Stimulated activated CD8-positive, alpha-beta memory T cell treated with anti-CD3 and anti-CD28 coated beads, Interleukin-12 subunit alpha, Interleukin-12 subunit beta, amount 100 ng/mL, for 4 hours (primary cell): ENCODE measurements at regions not wholly inside any gene's neighbourhood (a gene's known extent, or its start where the extent isn't known, plus 50 kb on each side); places are given as distances from the start of the nearest gene placed in this dataset.

ENCODE experiments used
- DNase-seq: peaks from one replicate; pipeline ENCODE4 v3.0.0-alpha.2; 2020; ENCODE audit warnings: low read depth

DNA sequence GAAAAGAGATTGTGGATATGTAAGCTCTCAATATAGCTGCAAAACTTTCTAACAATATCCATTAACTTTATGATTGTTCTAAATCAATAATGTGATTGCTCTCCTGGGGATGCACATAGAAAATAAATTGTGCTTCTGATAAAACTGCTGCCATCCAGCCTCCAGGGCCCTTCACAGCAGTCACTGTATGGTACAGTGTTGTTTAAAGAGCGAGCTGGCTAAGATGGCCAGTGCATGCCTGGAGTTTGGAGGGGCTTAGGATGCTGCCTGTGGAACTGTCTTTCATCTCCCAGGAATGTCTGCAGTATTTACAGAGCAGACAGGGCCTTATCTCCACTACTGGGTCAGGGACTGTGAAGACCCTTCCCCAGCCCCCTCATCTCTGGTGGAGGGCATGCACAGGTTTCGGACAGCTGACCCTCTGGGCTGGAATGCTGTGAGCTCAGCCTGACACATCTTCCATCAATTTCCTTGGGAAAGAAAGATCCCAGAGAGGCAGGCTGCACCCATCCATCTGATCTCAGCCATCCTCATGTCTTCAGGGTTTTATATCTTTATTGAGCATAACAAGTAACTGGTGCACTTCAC lies 137.0 kb downstream of the PLPP3 start:
- no peak for DNase-seq

DNA sequence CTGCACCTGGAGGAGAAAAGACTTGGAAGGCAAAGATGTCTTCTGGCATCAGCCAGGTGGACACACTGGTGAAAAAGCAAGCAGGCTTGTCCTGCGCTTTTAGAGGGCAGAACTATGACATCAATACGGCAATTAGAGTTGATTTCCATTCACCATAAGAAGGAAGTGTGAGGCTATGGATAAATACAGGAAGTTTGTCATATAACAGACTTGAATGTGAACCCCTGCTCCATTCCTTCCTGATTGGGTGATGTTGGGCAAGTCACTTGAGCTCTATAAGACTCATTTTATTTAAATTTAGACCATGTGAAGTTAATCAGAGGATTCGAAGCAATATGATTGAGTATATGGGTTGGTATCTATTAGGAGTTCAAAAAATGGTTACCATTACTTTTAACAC lies 137.8 kb downstream of the PLPP3 start:
- DNase-seq, result no peak

DNA sequence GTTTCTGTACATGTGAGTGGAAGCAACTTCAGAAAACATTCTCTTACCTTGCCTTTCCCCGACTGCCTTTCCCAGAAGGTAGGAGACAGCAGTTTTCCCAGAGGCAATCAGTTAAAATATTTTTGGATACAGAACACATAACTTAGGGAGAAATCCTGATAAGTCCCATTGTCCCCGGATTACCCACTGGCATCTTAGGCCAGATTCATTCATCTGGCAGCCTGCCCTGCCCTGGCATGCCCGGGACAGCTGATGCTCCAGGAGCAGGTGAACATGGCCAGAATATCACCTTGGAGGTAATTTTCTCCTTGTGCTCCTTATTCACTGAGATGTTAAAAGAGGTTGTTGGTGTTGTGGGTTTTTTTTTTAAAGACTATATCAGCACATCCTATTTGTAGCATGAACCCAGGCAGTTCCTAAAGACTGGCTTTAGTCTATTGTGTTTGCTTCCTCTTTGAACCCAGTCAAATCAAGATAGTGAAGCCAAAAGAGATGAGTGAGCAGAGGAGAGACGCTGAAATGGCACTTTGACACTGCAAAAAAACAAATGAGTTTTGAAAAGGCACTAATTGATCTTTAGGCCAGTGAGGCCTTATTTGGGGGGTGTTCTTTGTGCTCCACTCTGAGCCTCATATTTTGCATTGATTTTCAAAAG lies 139.6 kb downstream of the PLPP3 start:
- no peak for DNase-seq

DNA sequence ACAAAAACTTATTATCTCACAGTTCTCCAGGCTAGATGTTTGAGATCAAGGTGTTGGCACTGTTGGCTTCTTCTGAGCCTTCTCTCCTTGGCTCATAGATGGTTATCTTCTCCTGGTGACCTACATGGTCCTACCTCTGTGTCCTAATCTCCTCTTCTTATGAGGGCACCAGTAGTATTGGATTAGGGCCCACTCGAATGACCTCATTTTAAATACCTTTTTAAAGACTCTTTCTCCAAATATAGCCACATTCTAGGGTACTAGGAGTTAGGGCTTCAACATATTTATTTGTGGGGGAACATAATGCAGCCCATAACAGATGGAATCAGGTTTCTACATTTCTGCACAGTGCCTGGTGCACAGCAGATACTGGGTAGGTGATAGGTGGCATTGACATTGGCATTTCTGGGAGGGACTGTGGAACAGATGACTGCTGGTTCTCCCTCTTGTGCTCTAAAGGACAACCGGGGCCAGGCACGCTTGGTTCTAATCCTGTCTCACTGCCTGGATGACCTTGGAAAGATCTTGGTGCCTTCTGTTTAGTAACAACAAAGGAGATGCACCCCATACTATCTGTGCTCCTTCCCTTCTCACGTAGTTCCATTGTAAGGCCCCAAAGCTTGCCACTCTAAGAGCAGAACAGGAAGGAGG lies 140.3 kb downstream of the PLPP3 start:
- DNase-seq, result no peak

DNA sequence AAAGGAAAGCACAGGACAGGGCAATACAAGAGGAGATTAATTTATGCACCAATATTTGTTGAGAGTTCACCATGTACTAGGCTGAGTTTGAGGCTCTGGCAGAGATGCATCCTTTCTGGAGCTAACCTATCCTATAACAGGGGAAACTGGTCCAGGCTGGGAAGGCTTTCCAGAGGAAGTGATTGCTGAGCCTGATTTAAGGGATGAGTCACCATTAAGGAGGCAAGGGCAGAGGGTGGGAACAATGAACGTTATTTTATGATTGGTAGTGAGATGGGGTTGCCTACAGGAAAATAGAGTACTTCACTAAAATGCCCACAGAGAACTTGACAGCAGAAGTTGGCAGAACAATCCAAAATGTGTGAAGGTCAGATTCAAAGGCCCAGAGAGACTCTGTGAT lies 141.4 kb downstream of the PLPP3 start:
- no peak for DNase-seq

DNA sequence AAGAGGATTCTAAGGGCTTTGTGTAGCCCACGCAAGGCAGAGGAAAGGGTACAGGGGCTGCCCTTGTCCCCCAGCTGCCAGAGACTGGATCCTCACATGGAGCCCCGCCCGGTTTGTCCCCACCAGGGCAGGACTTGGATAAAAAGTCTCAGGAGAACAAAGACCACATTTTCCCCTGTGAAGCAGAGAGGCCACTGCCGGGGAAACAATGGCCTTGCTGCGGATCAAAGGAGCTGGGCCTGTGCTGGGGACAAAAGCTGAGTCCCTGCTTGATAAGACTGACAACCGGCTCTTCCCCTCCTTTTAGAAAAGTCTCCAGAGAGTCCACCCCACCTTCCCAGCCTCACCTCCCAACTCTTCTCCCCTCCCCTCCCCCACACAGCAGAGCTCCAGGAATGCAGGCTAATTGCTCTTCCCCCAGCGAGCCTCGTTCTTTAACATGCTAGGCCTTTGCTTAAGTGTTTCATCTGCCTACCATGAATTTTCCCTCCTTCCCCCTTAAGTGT lies 142.4 kb downstream of the PLPP3 start:
- DNase-seq, result no peak

DNA sequence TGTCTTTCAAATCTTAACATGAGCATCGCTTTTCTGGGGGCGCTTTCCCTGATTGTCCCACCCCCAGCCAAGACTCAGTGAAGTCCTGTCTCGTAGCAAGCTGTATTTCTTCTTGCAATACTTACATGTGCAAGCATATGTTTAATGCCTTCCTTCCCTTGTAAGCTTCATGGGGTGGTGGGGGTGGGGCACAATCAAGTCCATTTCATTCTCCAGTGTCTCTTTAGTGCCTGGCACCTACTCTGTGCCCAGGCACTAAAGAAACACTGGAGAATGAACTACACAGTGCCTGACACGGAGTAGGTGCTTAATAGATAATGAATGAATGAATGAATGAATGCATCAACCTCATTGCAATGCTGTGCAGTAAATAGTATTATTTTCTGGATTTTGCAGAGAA lies 143.1 kb downstream of the PLPP3 start:
- no peak for DNase-seq

DNA sequence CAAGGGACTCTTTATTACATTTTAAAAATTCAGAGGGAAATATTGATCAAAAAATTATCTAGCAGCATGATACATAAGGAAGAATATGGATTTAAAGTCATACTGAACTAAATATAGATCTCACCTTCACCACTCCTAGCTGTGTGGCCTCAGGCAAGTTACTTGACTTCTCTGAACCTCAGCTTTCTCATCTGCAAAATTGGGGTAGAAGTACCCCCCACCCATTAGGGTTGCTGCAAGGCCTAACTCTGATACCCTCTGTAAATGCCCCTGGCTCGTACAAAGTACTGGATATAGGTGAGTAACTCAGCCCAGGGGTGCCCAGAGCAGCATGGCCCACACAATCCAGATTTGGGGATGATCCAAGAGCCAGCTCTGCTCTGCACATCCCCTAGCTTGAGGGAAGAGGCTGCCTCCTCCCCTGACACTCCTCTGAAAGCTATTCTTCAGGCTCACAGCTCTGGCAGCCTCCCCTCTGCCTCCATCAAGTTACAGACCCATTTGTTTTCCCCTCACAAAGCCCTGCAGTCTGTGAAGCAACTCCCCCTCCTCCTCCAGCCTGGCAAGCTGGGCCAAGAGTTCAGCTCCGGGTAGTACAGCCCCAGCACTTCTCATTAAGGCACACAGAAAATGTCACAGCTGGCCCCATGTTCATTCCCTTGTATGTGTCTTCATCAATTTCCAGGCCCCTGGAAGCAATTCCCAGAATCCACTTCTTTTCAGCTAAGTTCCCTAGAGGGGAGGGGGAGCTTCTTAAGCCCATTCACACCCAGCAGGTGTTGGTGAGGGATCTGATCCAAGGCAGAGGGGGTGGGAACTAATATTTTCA lies 143.7 kb downstream of the PLPP3 start:
- no peak for DNase-seq

DNA sequence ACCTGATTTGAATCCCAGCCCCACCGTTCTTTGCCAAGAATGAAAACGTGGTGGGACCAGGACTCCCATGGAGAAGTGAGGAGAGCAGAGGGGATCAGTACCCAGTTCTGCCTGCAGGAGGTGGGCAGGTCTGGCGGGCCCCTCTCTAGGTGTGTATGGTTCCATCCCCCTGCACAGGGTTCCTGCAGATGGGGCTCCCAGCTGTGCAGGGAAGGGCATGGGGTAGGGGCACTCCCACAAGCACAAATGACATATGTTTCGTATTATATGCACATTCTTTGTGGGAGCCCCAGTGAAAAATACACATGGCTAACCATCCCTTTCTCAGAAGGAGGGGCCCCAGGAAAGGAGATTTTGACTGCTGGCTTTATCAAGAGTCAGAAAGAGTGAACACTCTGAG lies 144.6 kb downstream of the PLPP3 start:
- DNase-seq, result no peak

DNA sequence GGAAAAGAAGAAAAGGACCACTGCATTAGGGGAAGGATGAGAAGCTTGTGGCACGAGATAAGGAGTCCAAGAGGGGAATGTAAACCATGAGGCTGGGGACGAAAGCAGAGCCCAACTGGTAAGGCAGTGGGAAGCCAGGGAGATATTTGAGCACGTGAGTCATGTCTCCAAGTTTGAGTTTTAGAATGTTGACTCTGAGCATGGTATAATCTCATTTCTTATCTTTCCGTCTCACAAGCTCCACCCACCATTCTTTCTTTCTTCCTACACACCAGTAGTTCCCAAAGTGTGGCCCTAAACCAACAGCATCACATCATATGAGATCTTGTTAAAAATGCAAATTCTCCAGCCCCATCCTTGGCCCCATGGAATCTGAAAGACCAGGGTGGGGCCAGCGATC lies 145.3 kb downstream of the PLPP3 start:
- DNase-seq, result no peak

DNA sequence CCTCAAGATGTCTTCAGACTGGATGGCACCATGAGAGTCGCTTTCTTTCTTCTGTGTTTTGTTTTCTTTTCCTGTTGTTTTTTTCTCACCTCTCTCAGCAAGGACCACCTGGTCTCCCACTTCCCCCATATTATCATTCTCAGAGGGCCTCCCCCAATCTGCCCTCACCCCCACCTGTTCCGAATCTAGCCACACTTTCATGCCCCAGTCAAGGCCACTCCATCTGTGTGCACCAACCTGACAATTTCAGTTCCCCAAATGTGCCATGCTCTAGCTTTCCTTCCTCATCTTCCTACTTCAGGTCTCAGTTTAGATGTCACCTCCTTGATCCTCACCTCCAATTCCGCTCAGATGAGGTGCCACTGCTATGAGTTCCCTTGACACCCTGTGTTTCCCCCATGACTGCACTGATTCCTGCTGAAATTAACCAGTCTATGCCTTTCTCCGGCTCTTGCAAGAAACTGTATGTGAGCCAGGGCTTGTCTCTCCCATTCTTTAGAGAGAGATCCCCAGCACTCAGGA lies 146.2 kb downstream of the PLPP3 start:
- no peak for DNase-seq

DNA sequence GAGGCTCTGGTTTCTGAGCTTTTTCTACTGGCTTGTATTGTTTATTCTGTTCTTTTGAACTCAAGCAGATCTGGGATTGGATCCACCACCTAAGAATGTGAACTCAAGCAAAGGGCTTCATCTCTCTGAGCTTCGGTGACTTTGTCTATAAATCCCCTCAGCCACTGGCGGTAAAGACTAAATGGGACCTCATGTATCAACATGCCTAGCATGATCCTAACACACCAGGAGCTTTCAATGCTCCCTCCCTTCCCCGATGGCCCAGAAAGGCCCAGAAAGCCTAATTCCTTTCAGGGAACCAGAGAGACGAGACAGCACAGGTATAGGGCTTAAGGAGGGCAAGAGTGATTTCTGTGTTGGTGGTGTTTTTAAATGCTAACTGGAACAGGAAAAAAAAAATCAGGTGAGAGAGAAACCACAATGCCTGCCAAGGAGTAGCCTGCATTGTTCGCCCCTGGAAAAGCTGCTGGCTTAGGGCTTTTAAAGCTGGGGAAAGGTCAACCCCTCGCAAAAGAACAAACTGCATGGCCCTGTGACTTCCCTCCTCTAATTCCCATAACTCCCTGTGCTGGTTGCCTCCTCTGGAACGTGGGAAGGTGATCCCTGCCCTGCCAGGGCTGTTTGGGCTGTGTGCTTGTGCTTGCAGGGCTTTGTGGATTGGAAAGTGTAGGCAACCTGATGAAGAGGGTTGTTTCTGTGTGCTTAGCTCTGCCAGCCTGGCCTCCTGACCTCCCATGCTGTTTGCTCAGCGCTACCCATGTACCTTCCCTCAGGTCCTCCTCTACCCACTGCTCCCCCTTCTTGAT lies 147.0 kb downstream of the PLPP3 start:
- no peak for DNase-seq

DNA sequence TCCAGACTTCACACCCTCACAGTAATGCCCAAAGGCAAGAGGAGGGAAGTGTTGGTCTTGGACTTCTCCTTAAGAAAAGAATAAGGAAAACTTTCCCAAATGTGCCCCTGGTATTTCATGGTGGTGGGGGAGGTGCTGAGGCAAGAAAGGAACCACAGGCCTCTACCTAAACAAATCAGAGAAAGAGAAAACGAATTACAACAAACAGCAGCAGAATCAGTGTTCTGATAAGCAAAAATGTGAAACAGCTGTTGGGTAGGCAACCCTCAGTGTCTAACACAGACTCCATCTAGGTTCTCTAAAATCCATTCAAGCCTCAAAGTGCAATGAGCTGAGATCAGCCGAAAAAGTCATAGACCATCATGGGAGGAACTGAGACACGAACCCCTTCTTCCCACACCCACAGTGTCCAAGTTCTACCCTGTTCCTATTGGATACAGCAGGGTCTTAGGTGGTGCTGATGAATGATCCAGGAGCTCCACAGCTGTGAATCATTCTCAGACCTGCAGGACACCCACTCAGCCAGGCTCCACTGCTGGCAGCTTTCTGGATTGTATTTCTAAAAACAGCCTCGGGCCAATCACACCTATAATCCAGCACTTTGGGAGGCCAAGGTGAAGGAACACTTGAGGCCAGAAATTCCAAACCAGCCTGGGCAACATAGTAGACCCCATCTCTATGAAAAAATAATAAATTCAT lies 149.1 kb downstream of the PLPP3 start:
- no peak for DNase-seq

DNA sequence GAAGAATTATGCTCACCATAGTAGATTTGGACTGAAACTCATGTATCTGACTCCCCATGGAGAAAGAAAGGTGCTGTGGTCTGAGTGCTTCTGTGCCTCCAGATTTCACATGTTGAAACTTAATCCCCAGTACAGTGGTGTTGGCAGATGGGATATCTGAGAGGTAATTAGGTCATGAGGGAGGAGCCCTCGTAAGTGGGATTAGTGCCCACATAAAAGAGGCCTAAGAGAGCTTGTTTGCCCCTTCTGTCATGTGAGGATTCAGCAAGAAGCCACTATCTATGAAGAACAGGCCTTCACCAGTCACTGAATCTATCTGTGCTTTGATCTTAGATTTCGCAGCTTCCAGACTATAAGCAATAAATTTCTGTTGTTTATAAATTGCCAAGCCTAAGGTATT lies 150.1 kb downstream of the PLPP3 start:
- DNase-seq, result no peak

DNA sequence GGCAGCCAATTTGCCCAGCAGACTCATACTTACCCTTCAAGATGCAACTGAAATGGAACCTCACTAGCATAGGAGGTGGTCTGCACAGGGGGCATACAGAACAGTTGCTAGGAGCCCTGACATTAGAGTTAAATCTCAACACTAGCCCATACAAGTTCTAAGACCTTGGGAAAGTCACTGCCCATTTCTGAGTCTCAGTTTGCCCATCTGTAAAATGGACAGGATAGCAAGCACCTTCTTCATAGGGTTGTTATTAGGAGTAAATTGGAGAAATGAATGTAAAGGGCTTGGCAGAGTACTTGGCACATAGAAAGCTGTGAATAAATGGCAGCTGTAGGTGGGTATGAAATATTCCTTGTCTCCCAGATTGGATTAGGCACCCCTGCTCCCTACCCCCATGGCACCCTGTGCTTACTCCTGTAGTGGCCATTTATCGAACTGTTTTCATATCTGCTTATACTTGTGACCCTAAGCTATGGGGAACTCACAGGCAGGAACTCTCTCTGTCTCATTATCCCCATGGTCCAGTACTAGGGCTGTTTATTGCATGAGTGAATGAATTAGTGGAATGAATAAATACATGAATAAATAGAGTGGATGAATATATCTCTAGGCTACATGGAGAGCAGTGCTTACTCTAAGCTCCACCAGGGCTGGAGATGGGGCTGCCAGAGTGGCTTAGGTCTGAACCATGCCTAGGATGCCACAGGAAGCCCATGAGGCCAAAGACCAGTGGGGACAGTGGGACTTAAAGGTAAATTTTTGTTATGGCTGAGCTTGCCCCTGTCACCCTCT lies 152.6 kb downstream of the PLPP3 start:
- no peak for DNase-seq

DNA sequence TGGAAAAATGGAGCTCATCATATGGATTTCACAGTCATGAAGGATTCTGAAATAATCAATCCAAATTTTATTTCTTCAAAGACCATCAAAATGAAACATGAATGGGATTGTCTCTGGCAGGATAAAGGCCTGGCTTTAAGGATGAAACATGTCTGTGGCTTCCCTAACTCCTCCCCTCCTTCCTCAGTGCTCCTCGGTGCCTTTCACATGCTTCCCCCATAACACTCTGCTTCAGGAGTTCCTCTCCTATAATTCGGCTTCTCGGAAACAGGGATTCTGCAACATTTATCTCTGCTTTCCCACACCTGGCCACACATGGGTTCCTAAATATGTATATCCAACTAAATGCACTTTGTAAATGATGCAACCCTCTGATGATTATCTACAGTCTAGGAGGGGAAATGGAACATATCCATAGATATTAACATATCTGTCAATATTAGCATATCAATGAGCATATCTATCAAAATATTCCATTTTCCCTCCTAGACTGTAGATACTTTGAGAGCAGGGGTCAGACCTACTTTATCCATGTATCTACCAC lies 153.8 kb downstream of the PLPP3 start:
- no peak for DNase-seq

DNA sequence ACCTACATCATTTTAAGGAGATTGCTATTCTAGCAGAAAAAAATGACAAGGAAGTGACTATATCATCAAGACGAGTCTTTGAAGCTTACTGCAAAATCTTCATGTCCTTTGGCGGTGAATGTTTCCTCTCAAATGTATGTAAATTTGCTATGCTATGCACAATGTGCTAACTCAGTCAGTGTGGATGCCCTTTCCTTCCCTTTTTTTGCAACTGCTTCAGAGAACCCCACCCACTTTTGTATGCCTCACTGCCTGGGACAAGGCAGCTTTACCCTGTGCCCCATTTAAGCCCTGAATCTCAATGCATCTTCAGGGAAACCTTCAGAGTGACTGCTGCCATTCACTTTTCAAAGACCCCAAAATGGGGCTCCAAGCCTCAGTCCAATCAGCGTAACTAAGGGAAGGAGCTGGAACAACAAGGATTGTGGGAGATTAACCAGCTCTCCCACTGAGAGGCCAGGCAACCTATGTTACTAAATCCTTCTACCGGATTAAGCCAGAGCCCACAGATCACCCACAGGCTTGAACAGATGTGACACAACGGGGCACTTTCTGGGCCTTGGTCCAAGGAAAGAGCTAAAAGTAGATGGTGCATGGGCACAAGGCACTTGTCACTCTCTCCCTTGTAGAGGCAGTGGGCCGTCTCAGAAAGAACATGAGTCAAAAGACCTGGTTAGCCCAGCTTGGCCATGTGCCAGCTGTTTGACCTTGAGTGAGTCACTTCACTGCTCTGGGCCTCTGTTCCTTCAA lies 154.4 kb downstream of the PLPP3 start:
- DNase-seq, result no peak

DNA sequence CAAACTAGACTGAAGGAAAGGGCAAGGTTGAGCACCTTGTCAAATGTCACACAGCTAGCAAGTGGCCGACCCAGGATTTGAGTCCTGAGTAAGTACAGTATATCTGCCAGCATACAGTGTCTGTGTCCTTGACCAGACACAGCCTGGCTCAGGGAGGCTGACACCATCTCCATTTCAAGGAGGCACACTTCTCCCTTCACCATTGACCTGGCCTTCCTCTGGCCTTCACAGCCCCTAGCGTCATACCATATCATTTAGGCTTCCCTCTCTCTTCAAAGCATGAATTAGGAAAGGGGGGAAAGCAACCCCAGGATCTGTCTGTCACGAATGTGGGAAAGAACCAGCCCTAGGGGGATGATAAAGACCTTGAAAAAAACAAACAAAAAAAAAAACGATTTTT lies 155.6 kb downstream of the PLPP3 start:
- DNase-seq, result no peak

DNA sequence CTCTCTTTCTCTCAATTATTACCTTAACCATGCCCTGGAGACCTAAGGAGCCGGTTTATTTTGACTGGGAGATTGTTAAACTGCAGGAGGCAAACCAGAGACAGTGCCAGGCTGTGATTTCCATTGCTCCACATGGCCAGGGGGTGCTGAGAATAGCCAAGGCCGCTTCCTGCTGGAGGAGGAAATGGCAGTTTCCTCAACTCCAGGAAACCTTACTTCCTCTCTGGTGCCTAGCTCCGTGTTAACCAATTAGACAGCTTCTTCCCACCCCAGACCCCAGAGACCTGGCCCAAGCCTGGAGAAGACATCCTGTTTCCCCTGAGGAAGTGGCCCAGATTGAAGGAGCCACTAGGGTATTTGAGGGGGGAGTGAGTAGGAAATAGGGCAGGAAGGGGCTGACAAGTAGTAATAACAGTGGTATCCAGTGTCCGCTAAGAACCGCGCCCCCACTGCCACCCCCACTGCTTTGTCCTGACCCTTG lies 161.2 kb downstream of the PLPP3 start:
- DNase-seq, result no peak
